Transverse colon (tissue), 4 donors: ENCODE measurements at regions not wholly inside any gene's neighbourhood (a gene's known extent, or its start where the extent isn't known, plus 50 kb on each side); places are given as distances from the start of the nearest gene placed in this dataset.

Experiments
- CTCF ChIP-seq, 5 experiments: fragments of 200-600 bp in 3 of 5; fragments of 450-650 bp in 2 of 5; sonication (generic) in 3 of 5; IDR thresholded peaks; 1 replicate in 2 of 5; 2 replicates in 3 of 5; pipeline ENCODE4 v1.5.1; 2016 to 2017; ENCODE audit warnings: antibody characterized with exemption in 5 of 5, inconsistent platforms in 3 of 5, mild to moderate bottlenecking in 2 of 5, moderate library complexity in 1 of 5
- POLR2A ChIP-seq: fragments of 450-650 bp; IDR thresholded peaks from one replicate; pipeline ENCODE4 v1.6.1; 2016; ENCODE audit warnings: antibody characterized with exemption, mild to moderate bottlenecking, moderate library complexity
- POLR2AphosphoS5 ChIP-seq, 3 donors: sonication (generic); formaldehyde crosslinking; IDR thresholded peaks; one replicate each; pipeline ENCODE4 v1.6.1; 2016; ENCODE audit warnings: antibody characterized with exemption in 3 of 3

- TF ChIP-seq CTCF (IDR thresholded peaks at IDR 0.05) (no peak), POLR2A (no peak), POLR2AphosphoS5 (IDR thresholded peaks at IDR 0.05) (no peak)
Measured at GRCh38 chr1:195030793-195031192, 1577.4 kb downstream of the KCNT2 start.
